Ishikawa (cell line): ENCODE measurements at regions not wholly inside any gene's neighbourhood (a gene's known extent, or its start where the extent isn't known, plus 50 kb on each side); places are given as distances from the start of the nearest gene placed in this dataset.

Experiments
- CEBPB ChIP-seq: IDR thresholded peaks from 2 replicates; pipeline ENCODE4 v1.6.1; 2012
- CREB1 ChIP-seq: IDR thresholded peaks from 2 replicates; pipeline ENCODE4 v1.6.1; 2012; ENCODE audit warnings: low read depth
- EGR1 ChIP-seq: IDR thresholded peaks from 2 replicates; pipeline ENCODE4 v1.6.1; 2012
- EP300 ChIP-seq: IDR thresholded peaks from 2 replicates; pipeline ENCODE4 v1.6.1; 2012; ENCODE audit warnings: borderline replicate concordance
- FOXM1 ChIP-seq: IDR thresholded peaks from 2 replicates; pipeline ENCODE4 v1.6.1; 2012; ENCODE audit warnings: low read depth, borderline replicate concordance
- MAX ChIP-seq: IDR thresholded peaks from 2 replicates; pipeline ENCODE4 v1.6.1; 2012
- NFIC ChIP-seq: IDR thresholded peaks from 2 replicates; pipeline ENCODE4 v1.6.1; 2012
- RAD21 ChIP-seq: IDR thresholded peaks from 2 replicates; pipeline ENCODE4 v1.6.1; 2012; ENCODE audit warnings: low read depth
- REST ChIP-seq: IDR thresholded peaks from 2 replicates; pipeline ENCODE4 v1.6.1; 2012; ENCODE audit warnings: low read depth, mild to moderate bottlenecking
- TAF1 ChIP-seq: IDR thresholded peaks from 2 replicates; pipeline ENCODE4 v1.6.1; 2012; ENCODE audit warnings: low read depth, mild to moderate bottlenecking
- TCF12 ChIP-seq: IDR thresholded peaks from 2 replicates; pipeline ENCODE4 v1.6.1; 2012; ENCODE audit warnings: low read depth
- TEAD4 ChIP-seq: IDR thresholded peaks from 2 replicates; pipeline ENCODE4 v1.6.1; 2012
- YY1 ChIP-seq: IDR thresholded peaks from 2 replicates; pipeline ENCODE4 v1.6.1; 2012; ENCODE audit warnings: low read depth
- ZBTB7A ChIP-seq: IDR thresholded peaks from 2 replicates; pipeline ENCODE4 v1.6.1; 2012; ENCODE audit warnings: low read depth
- TF ChIP-seq, protein P1 (sequence below): IDR thresholded peaks from 2 replicates; pipeline ENCODE4 v1.6.1; 2012

DNA sequence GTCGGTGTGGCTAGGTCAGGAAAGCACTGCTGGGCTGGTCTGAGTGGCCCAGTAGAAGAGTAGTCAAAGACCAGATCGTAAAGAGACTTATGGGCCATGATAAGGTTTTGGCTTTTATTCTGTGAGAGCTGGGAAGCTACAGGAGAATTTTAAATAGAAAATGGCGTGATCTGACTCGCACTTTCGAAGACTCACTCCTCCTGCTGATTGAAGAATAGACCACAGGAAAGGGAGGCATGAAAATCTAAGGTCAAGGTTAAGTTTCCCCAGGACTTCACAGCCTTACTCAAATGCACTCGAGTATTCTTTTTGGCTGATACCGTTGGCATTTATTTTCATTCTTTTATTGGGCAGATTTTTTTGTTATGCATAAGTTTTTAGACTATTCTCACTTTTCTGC, 231.4 kb upstream of the ANKRD50 start:
- TF ChIP-seq RAD21: no peak
- TF ChIP-seq FOXM1: no peak
- no peak for TF ChIP-seq YY1
- TF ChIP-seq TAF1: no peak
- TF ChIP-seq TEAD4: no peak
- no peak for TF ChIP-seq REST
- no peak for TF ChIP-seq EGR1
- no peak for TF ChIP-seq MAX
- TF ChIP-seq NFIC: no peak
- no peak for TF ChIP-seq CREB1
- TF ChIP-seq TCF12: no peak
- TF ChIP-seq, protein P1, sequence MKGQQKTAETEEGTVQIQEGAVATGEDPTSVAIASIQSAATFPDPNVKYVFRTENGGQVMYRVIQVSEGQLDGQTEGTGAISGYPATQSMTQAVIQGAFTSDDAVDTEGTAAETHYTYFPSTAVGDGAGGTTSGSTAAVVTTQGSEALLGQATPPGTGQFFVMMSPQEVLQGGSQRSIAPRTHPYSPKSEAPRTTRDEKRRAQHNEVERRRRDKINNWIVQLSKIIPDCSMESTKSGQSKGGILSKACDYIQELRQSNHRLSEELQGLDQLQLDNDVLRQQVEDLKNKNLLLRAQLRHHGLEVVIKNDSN: no peak
- no peak for TF ChIP-seq ZBTB7A
- TF ChIP-seq CEBPB: no peak
- TF ChIP-seq EP300: no peak

GRCh38 chr4:124943145-124943889, 230.8 kb upstream of the ANKRD50 start:
- TF ChIP-seq REST (no peak), RAD21 (no peak), TCF12 (no peak), MAX (no peak)
- TF ChIP-seq, protein P1: no peak

DNA sequence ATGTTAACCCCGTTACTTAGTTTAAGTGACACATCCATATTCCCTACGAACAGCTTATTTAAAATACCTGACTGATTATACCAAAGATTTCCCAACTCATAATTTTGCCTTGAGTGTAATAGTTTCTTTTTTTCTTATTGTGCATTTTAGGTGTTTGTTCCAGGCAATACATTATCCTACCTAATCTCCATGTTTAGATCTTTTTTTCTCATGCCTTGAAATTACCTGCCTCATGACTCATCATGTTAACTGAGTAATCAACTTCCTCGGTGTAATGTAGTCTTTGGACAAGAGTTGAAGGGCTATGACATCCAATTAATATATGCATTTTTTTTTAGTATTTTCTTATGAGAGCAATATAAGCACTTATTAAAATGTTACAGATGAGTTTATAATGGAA, 228.7 kb upstream of the ANKRD50 start:
- TF ChIP-seq ZBTB7A: no peak
- TF ChIP-seq, protein P1: no peak
- TF ChIP-seq RAD21: no peak
- no peak for TF ChIP-seq FOXM1
- no peak for TF ChIP-seq EP300
- TF ChIP-seq NFIC: no peak
- no peak for TF ChIP-seq REST
- no peak for TF ChIP-seq YY1
- no peak for TF ChIP-seq TAF1
- no peak for TF ChIP-seq EGR1
- TF ChIP-seq CEBPB: no peak
- no peak for TF ChIP-seq CREB1
- TF ChIP-seq MAX: no peak

DNA sequence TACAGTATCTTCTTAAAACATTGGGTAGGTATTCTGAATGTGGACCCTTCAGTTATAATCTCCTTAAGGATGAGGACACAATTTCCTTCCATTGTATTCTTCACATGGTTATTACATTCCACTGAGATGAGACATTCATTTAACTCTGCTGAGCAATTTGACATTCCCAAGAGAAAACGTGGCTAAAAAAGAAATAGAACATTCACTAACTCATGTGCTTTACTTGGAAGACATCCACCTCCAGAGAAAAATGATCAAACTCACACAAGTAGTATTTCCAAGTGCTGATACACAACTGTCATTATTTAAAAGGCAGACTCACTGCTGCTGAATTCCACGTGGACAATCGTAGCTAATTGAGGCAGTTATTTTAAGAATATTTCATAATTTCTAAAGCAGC, 227.9 kb upstream of the ANKRD50 start:
- peak; percentile 11; the same call in 1 of the 2 replicates for TF ChIP-seq RAD21
- TF ChIP-seq TEAD4: peak; percentile 84
- TF ChIP-seq EP300: peak; percentile 49
- TF ChIP-seq FOXM1: 0 out of 2 replicates have a peak, but pooled peaks have one; percentile 9
- no peak for TF ChIP-seq EGR1
- TF ChIP-seq, protein P1: 0 out of 2 replicates have a peak, but pooled peaks have one; percentile 23
- peak; percentile 45; the same call in 1 of the 2 replicates for TF ChIP-seq MAX
- TF ChIP-seq NFIC: no peak; the same call in 1 of the 2 replicates
- no peak for TF ChIP-seq ZBTB7A
